Right lobe of liver (tissue), 4 donors: ENCODE measurements at regions not wholly inside any gene's neighbourhood (a gene's known extent, or its start where the extent isn't known, plus 50 kb on each side); places are given as distances from the start of the nearest gene placed in this dataset.
"Not testable (repeated sequence)": the region's sequence is repeated elsewhere in the genome, so short reads cannot be mapped to it uniquely, and the experiment has no call there.

Experiments
- CTCF ChIP-seq, 4 donors: fragments of 200-600 bp in 3 of 4; fragments of 450-650 bp in 1 of 4; IDR thresholded peaks; one replicate each; pipeline versions ENCODE4 v1.5.1 to v1.8.0; 2016 to 2022; ENCODE audit warnings: antibody characterized with exemption in 4 of 4, mild to moderate bottlenecking in 2 of 4
- POLR2A ChIP-seq: fragments of 450-650 bp; IDR thresholded peaks from one replicate; pipeline ENCODE4 v1.6.1; 2017; ENCODE audit warnings: antibody characterized with exemption, mild to moderate bottlenecking
- donor health status: DM: no; HTN: no; CAD: no.
- donor health status: DM: no; HTN: no; CAD: no.
- donor health status: DM: no; HTN: yes; CAD: no.

DNA sequence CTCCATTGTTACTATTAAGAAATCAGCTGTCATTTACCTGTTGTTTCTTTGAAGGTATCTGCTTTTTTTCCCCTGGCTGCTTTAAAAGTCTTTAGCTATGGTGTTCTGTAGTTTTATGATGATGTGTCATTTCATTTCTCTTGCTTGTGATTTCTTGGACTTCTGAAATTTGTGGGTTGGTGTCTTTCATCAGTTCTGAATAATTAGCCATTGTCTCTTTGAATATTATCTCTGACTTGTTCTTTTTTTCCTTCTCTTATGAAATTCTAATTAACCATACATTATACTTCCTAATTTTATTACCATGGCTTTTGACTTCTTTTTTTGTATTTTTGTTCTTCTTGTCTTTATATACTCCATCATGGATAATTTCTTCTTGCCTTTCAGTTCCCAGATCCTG, 85.4 kb upstream of the GARIN1A start:
- TF ChIP-seq CTCF (IDR thresholded peaks at IDR 0.05); POLR2A: not testable (repeated sequence)
